ENCODE measurements at regions not wholly inside any gene's neighbourhood (a gene's known extent, or its start where the extent isn't known, plus 50 kb on each side); places are given as distances from the start of the nearest gene placed in this dataset.

DNA sequence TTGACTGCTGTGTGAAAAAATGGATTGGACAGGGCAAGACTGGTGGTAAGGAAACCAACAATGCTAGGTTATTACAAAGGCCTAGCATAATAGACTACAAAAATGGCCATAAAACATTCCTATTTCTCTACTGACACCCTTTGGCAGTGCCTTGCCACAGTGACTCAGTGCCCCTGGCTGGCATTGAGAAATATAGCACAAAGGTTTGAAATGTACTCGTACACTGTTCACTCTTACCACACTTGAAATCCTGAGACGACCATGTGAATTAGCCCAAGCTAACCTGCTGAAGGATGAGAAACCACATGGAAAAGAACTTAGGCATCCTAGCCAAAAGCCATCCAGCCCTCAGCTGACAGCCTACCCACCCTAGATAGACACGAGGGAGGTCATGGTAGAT is 149.8 kb upstream of the PALMD start:
- TF ChIP-seq, protein P1, sequence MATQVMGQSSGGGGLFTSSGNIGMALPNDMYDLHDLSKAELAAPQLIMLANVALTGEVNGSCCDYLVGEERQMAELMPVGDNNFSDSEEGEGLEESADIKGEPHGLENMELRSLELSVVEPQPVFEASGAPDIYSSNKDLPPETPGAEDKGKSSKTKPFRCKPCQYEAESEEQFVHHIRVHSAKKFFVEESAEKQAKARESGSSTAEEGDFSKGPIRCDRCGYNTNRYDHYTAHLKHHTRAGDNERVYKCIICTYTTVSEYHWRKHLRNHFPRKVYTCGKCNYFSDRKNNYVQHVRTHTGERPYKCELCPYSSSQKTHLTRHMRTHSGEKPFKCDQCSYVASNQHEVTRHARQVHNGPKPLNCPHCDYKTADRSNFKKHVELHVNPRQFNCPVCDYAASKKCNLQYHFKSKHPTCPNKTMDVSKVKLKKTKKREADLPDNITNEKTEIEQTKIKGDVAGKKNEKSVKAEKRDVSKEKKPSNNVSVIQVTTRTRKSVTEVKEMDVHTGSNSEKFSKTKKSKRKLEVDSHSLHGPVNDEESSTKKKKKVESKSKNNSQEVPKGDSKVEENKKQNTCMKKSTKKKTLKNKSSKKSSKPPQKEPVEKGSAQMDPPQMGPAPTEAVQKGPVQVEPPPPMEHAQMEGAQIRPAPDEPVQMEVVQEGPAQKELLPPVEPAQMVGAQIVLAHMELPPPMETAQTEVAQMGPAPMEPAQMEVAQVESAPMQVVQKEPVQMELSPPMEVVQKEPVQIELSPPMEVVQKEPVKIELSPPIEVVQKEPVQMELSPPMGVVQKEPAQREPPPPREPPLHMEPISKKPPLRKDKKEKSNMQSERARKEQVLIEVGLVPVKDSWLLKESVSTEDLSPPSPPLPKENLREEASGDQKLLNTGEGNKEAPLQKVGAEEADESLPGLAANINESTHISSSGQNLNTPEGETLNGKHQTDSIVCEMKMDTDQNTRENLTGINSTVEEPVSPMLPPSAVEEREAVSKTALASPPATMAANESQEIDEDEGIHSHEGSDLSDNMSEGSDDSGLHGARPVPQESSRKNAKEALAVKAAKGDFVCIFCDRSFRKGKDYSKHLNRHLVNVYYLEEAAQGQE (IDR thresholded peaks at IDR 0.05; ENCODE audit: insufficient read depth in 1 of 2, low read depth in 2 of 2, low read length in 2 of 2): no peak
- TF ChIP-seq POLR2AphosphoS5 (IDR thresholded peaks at IDR 0.05; ENCODE audit: low read depth, low read length) (no peak), TAF1 (IDR thresholded peaks at IDR 0.05; ENCODE audit: borderline replicate concordance, insufficient read depth, low read length) (no peak), FOXP2 (optimal IDR thresholded peaks at IDR 0.05; ENCODE audit: borderline replicate concordance, extremely low read depth, extremely low read length, insufficient read depth) (no peak), SIN3A (IDR thresholded peaks at IDR 0.05; ENCODE audit: borderline replicate concordance, insufficient read depth, low read length) (no peak)

DNA sequence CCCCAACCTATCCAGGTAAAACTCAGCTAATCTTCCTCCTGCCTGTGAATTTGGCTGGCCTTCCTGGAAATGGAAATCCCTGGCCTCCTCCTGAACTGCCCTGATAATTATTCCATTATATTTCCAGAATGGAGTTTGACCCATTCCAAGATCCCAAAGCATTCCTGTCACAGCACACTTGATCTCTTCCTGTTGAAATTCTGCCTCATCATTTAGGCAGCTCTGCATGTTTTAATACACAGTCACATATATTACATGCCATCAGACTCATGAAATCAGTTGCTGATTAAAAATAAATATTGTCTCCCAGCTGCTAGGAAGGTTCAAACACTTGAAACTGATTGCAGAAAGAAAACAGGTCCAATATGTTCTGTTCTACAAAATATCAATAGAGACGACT is 148.2 kb upstream of the PALMD start:
- no peak for TF ChIP-seq POLR2AphosphoS5 (IDR thresholded peaks at IDR 0.05; ENCODE audit: low read depth, low read length)
- no peak for TF ChIP-seq FOXP2 (optimal IDR thresholded peaks at IDR 0.05; ENCODE audit: borderline replicate concordance, extremely low read depth, extremely low read length, insufficient read depth)
- TF ChIP-seq TAF1 (IDR thresholded peaks at IDR 0.05; ENCODE audit: borderline replicate concordance, insufficient read depth, low read length): no peak
- TF ChIP-seq, protein P1 (IDR thresholded peaks at IDR 0.05; ENCODE audit: insufficient read depth in 1 of 2, low read depth in 2 of 2, low read length in 2 of 2): no peak
- no peak for TF ChIP-seq SIN3A (IDR thresholded peaks at IDR 0.05; ENCODE audit: borderline replicate concordance, insufficient read depth, low read length)

DNA sequence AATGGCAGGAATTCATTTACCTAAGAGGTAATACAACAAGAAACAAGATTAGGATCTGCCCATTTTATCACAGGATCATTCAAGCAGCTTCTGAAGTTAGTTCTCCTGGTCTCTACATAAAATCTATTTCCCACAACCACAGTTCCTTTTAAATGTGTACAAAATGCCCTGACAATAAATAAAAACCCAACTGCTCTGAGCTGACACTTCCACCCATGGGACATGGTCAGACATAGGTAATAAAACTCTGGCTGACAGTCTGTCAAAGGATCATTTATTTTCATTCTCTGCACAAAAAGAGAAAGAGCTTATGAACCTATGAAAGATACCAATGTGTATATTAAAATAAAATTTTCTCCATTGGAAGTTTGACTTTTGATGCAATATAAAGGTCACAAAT is 145.4 kb upstream of the PALMD start:
- TF ChIP-seq SIN3A (IDR thresholded peaks at IDR 0.05; ENCODE audit: borderline replicate concordance, insufficient read depth, low read length) (no peak), FOXP2 (optimal IDR thresholded peaks at IDR 0.05; ENCODE audit: borderline replicate concordance, extremely low read depth, extremely low read length, insufficient read depth) (no peak), TAF1 (IDR thresholded peaks at IDR 0.05; ENCODE audit: borderline replicate concordance, insufficient read depth, low read length) (no peak)

DNA sequence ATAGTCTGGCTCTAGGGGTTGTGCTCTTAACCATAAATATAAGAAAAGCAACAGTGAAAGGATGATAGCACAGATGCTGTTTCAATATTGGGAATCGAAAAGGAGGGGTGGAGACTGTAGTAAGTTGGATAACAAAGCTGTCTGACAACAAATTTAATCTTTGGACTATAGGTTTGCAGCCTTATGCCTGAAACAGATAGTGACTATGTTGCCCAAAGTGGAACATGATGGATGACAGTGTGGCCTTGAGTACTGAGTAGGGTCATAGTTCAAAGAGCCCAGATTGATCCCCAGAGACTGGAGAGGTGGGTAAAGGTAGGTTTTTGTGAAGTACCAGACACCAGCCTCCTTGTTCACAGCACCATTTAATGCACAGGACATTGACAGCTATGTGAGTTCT is 144.0 kb upstream of the PALMD start:
- TF ChIP-seq TAF1 (IDR thresholded peaks at IDR 0.05; ENCODE audit: borderline replicate concordance, insufficient read depth, low read length) (no peak), POLR2AphosphoS5 (IDR thresholded peaks at IDR 0.05; ENCODE audit: low read depth, low read length) (no peak), FOXP2 (optimal IDR thresholded peaks at IDR 0.05; ENCODE audit: borderline replicate concordance, extremely low read depth, extremely low read length, insufficient read depth) (no peak), SIN3A (IDR thresholded peaks at IDR 0.05; ENCODE audit: borderline replicate concordance, insufficient read depth, low read length) (no peak)
- TF ChIP-seq, protein P1 (IDR thresholded peaks at IDR 0.05; ENCODE audit: insufficient read depth in 1 of 2, low read depth in 2 of 2, low read length in 2 of 2): no peak

DNA sequence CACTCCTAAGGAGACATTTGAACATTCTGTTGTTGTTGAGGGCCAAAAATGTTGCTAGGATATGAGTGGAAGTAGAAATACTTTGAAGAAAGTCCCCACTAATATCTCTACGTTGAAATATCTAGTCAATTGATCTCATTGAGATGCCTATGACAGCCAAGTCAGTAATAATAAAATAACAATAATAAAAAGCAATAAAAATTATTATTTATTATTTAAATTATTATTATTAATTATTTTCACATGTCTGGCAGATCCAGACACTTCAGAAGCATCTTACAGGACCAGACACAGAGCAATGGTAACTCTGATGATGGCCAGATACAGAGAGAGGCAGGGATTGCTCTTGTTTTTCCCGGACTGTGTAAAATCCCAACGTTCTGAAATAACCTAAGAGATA is 143.5 kb upstream of the PALMD start:
- TF ChIP-seq, protein P1 (IDR thresholded peaks at IDR 0.05; ENCODE audit: insufficient read depth in 1 of 2, low read depth in 2 of 2, low read length in 2 of 2): no peak
- TF ChIP-seq POLR2AphosphoS5 (IDR thresholded peaks at IDR 0.05; ENCODE audit: low read depth, low read length) (no peak), TAF1 (IDR thresholded peaks at IDR 0.05; ENCODE audit: borderline replicate concordance, insufficient read depth, low read length) (no peak)
